ENCODE measurements at regions not wholly inside any gene's neighbourhood (a gene's known extent, or its start where the extent isn't known, plus 50 kb on each side); places are given as distances from the start of the nearest gene placed in this dataset.

DNA sequence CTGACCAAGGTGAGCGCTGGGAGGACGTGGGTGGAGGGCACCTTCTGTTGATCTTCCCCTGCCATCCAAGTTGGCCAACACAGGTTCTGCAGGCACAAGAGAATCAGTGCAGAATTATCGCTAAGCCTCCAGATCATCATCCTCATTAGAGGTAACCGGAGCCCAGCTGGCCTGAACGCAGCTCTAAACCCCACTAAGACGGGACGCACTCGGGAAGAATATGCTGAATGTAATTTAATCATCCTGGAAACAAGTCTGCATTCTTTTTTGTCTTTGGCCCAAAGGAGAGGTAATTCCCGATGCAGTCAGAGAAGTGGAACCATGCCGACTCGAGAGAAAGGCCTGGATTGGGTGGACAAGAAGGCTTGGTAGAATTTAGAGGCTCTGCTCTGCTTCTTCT is 111.0 kb upstream of the GSC start:
- no peaks in the 10 kb centered on the region for H3K4me1 Mint-ChIP-seq (ENCODE audit: unreplicated experiment)
- no peak overlapping the region for H3K4me3 Mint-ChIP-seq (ENCODE audit: unreplicated experiment)
- TF ChIP-seq, protein P1, sequence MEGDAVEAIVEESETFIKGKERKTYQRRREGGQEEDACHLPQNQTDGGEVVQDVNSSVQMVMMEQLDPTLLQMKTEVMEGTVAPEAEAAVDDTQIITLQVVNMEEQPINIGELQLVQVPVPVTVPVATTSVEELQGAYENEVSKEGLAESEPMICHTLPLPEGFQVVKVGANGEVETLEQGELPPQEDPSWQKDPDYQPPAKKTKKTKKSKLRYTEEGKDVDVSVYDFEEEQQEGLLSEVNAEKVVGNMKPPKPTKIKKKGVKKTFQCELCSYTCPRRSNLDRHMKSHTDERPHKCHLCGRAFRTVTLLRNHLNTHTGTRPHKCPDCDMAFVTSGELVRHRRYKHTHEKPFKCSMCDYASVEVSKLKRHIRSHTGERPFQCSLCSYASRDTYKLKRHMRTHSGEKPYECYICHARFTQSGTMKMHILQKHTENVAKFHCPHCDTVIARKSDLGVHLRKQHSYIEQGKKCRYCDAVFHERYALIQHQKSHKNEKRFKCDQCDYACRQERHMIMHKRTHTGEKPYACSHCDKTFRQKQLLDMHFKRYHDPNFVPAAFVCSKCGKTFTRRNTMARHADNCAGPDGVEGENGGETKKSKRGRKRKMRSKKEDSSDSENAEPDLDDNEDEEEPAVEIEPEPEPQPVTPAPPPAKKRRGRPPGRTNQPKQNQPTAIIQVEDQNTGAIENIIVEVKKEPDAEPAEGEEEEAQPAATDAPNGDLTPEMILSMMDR (IDR thresholded peaks at IDR 0.05; ENCODE audit: unreplicated experiment): no peak
- H3K27me3 Mint-ChIP-seq (ENCODE audit: unreplicated experiment): no peaks in the 10 kb centered on the region
- no peak overlapping the region for H3K27ac Mint-ChIP-seq (ENCODE audit: unreplicated experiment)
- DNase-seq (ENCODE audit: low spot score): no peak
- H3K9me3 Mint-ChIP-seq (ENCODE audit: unreplicated experiment): no peaks in the 10 kb centered on the region
- no peaks in the 10 kb centered on the region for H3K36me3 Mint-ChIP-seq (ENCODE audit: low read depth, unreplicated experiment)

GRCh38 chr14:94880106-94880505 is 110.2 kb upstream of the GSC start:
- Mint-ChIP-seq H3K4me1 (ENCODE audit: unreplicated experiment) (no peaks in the 10 kb centered on the region), H3K9me3 (ENCODE audit: unreplicated experiment) (no peaks in the 10 kb centered on the region), H3K27me3 (ENCODE audit: unreplicated experiment) (no peaks in the 10 kb centered on the region), H3K27ac (ENCODE audit: unreplicated experiment) (no peak overlapping the region), H3K4me3 (ENCODE audit: unreplicated experiment) (no peak overlapping the region), H3K36me3 (ENCODE audit: low read depth, unreplicated experiment) (no peaks in the 10 kb centered on the region)
- DNase-seq (ENCODE audit: low spot score): no peak
- TF ChIP-seq, protein P1 (IDR thresholded peaks at IDR 0.05; ENCODE audit: unreplicated experiment): no peak

GRCh38 chr14:94879537-94879936 is 109.6 kb upstream of the GSC start:
- Mint-ChIP-seq H3K4me1 (ENCODE audit: unreplicated experiment) (no peaks in the 10 kb centered on the region), H3K9me3 (ENCODE audit: unreplicated experiment) (no peaks in the 10 kb centered on the region), H3K27me3 (ENCODE audit: unreplicated experiment) (no peaks in the 10 kb centered on the region), H3K36me3 (ENCODE audit: low read depth, unreplicated experiment) (no peaks in the 10 kb centered on the region), H3K4me3 (ENCODE audit: unreplicated experiment) (no peak overlapping the region), H3K27ac (ENCODE audit: unreplicated experiment) (no peak overlapping the region)
- DNase-seq (ENCODE audit: low spot score): no peak
- TF ChIP-seq, protein P1 (IDR thresholded peaks at IDR 0.05; ENCODE audit: unreplicated experiment): no peak

GRCh38 chr14:94876306-94876705 is 106.4 kb upstream of the GSC start:
- Mint-ChIP-seq H3K36me3 (ENCODE audit: low read depth, unreplicated experiment) (no peaks in the 10 kb centered on the region), H3K9me3 (ENCODE audit: unreplicated experiment) (no peaks in the 10 kb centered on the region), H3K27ac (ENCODE audit: unreplicated experiment) (no peak overlapping the region), H3K27me3 (ENCODE audit: unreplicated experiment) (no peaks in the 10 kb centered on the region), H3K4me3 (ENCODE audit: unreplicated experiment) (no peak overlapping the region), H3K4me1 (ENCODE audit: unreplicated experiment) (no peaks in the 10 kb centered on the region)
- DNase-seq (ENCODE audit: low spot score): no peak
- TF ChIP-seq, protein P1 (IDR thresholded peaks at IDR 0.05; ENCODE audit: unreplicated experiment): no peak

- TF ChIP-seq, protein P1 (IDR thresholded peaks at IDR 0.05; ENCODE audit: unreplicated experiment): no peak
- Mint-ChIP-seq H3K36me3 (ENCODE audit: low read depth, unreplicated experiment) (no peaks in the 10 kb centered on the region), H3K4me1 (ENCODE audit: unreplicated experiment) (no peaks in the 10 kb centered on the region), H3K9me3 (ENCODE audit: unreplicated experiment) (no peaks in the 10 kb centered on the region), H3K4me3 (ENCODE audit: unreplicated experiment) (no peak overlapping the region), H3K27ac (ENCODE audit: unreplicated experiment) (no peak overlapping the region), H3K27me3 (ENCODE audit: unreplicated experiment) (no peaks in the 10 kb centered on the region)
- DNase-seq (ENCODE audit: low spot score): no peak
Measured at GRCh38 chr14:94875256-94875655, 105.3 kb upstream of the GSC start.
